ENCODE measurements at regions not wholly inside any gene's neighbourhood (a gene's known extent, or its start where the extent isn't known, plus 50 kb on each side); places are given as distances from the start of the nearest gene placed in this dataset.

GRCh38 chr5:74420947-74421346 is 219.6 kb downstream of the ENC1 start:
- TF ChIP-seq EP300 (IDR thresholded peaks at IDR 0.05; ENCODE audit: borderline replicate concordance) (no peak), EGR1 (IDR thresholded peaks at IDR 0.05) (no peak), RAD21 (IDR thresholded peaks at IDR 0.05; ENCODE audit: low read depth) (no peak), YY1 (IDR thresholded peaks at IDR 0.05; ENCODE audit: low read depth) (no peak), TEAD4 (IDR thresholded peaks at IDR 0.05) (no peak), ZBTB7A (IDR thresholded peaks at IDR 0.05; ENCODE audit: low read depth) (no peak), CEBPB (IDR thresholded peaks at IDR 0.05) (no peak)
- TF ChIP-seq, protein P1, sequence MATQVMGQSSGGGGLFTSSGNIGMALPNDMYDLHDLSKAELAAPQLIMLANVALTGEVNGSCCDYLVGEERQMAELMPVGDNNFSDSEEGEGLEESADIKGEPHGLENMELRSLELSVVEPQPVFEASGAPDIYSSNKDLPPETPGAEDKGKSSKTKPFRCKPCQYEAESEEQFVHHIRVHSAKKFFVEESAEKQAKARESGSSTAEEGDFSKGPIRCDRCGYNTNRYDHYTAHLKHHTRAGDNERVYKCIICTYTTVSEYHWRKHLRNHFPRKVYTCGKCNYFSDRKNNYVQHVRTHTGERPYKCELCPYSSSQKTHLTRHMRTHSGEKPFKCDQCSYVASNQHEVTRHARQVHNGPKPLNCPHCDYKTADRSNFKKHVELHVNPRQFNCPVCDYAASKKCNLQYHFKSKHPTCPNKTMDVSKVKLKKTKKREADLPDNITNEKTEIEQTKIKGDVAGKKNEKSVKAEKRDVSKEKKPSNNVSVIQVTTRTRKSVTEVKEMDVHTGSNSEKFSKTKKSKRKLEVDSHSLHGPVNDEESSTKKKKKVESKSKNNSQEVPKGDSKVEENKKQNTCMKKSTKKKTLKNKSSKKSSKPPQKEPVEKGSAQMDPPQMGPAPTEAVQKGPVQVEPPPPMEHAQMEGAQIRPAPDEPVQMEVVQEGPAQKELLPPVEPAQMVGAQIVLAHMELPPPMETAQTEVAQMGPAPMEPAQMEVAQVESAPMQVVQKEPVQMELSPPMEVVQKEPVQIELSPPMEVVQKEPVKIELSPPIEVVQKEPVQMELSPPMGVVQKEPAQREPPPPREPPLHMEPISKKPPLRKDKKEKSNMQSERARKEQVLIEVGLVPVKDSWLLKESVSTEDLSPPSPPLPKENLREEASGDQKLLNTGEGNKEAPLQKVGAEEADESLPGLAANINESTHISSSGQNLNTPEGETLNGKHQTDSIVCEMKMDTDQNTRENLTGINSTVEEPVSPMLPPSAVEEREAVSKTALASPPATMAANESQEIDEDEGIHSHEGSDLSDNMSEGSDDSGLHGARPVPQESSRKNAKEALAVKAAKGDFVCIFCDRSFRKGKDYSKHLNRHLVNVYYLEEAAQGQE (IDR thresholded peaks at IDR 0.05; ENCODE audit: low read depth) = no peak
- TF ChIP-seq, protein P2, sequence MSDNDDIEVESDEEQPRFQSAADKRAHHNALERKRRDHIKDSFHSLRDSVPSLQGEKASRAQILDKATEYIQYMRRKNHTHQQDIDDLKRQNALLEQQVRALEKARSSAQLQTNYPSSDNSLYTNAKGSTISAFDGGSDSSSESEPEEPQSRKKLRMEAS (IDR thresholded peaks at IDR 0.05) = no peak
- TF ChIP-seq, protein P3, sequence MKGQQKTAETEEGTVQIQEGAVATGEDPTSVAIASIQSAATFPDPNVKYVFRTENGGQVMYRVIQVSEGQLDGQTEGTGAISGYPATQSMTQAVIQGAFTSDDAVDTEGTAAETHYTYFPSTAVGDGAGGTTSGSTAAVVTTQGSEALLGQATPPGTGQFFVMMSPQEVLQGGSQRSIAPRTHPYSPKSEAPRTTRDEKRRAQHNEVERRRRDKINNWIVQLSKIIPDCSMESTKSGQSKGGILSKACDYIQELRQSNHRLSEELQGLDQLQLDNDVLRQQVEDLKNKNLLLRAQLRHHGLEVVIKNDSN (IDR thresholded peaks at IDR 0.05) = no peak
